Stimulated activated CD8-positive, alpha-beta memory T cell treated with anti-CD3 and anti-CD28 coated beads, Interleukin-4, amount 100 ng/mL, for 24 hours (primary cell): ENCODE measurements at regions not wholly inside any gene's neighbourhood (a gene's known extent, or its start where the extent isn't known, plus 50 kb on each side); places are given as distances from the start of the nearest gene placed in this dataset.

Experiments
- DNase-seq: peaks from one replicate; pipeline ENCODE4 v3.0.0-alpha.2; 2020; ENCODE audit warnings: low read depth

DNA sequence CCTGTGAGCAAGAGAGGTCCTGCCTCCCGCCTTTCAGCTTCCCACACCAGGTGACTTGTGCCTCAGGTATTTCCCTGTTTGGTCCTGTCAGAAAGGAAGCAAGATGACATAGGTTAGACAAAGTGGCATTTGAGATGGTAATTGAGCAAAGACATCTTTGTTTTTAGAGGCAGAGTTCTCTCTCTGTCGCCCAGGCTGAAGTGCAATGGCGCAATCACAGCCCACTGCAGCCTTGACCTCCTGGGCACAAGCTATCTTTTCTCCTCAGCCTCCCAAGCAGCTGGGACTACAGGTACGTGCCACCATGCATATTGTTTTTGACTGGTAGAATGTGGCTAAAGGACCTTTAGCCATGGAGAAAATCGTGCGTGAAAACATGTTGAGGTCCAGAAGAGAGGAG lies 339.1 kb downstream of the FGF9 start:
- DNase-seq: no peak

DNA sequence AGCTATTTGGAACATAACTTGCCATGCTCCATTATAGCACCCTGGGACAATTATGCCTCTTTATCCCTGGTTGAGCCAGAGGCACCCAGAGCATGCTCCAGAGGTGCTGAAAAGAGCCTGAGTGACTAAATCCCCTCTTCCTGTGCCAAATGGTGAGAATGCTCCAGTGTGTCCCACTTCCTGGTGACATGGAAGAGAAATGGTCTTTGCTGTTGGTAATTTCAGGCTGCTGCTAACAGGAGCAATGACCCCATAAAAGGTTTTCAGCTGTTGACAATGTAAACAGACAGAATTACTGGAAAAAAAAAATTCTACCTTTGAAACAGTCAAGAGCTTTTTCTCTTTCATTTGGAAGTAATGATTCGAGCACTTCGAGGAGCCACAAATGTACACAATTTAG lies 341.8 kb downstream of the FGF9 start:
- no peak for DNase-seq

DNA sequence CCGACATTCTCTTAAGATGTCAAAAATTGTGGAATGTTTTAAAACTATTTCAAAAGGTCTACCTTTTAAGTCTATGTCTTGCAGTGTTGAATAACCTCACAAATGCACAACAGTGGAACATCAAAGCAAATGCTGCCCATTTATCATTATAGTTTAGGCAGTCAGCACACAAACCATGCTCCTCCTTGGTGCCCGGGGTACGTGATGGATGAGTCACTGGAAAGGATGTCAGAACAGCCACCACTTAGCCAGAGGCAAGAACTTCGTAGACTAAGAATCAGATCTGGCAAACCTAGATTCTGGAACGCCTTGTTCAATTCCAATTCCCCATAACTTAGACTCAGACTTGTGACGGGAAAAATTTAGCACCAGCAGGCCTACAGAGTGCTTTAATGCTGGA lies 343.6 kb downstream of the FGF9 start:
- no peak for DNase-seq

DNA sequence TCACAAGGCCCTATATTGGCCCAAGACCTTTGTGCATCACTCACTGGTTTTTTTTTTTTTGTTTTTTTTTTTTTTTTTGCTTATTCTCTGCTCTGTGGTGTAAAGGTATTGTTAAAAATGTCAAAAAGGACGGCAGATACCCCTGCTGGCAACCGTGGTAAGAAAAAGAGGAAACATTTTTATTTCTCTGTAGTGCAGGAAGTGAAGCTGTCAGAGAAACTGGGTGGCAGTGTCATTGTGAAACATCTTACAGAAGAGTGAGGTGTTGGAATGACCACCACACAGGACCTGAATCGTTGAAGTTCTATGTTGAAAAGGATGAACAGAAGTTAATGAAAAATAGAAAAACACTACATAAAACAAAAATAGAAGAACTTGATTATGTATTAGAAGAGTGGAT lies 346.4 kb downstream of the FGF9 start:
- no peak for DNase-seq

DNA sequence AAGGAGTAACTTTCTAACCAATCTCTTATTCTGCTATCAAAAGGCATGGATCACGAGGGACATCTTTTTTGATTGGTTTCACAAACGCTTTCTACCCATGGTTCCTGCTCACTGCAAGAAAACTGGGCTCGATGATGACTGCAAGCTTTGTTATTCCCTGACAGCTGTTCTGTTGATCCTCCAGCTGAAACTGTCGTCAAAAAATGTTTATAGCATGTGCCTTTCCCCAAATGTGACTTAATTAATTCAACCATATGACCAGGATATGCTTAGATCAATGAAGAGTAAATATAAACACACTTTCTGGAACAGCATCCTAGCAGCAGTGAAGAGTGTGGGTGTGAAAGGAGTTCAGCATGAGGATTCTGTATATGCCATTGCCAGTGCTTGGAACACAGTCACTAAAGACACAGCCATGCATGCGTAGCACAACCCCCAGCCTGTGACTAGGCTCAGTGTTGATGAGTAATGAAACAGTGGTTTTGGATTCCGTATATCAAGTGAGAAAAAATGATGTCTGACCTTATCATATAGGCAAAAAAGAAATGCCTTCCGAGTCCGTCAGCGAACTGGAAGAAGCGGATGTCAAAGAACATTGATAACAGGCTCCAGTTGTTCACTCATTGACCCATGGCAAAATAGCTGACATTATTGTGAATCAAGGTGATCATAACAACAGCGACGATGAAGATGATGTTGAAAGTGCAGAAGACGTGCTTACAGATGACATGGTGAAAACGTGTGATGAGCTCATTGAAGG lies 347.4 kb downstream of the FGF9 start:
- DNase-seq: no peak

DNA sequence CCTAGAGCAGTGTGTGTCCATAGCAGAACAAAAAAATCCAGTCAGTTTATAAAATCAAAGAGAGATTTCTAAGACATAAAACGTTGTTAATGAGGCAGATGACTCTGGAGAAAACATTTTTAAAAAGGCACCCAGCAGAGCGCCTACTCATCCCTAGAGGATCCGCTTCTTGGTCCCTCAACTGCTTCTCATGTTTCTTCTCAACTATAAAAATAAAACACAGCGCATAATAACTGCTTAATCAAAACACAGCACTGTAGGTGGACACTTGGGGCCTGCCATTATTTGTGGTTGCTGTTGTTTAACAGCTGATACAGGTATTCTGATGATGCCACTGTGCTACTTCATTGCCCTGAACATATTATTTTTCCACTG lies 347.9 kb downstream of the FGF9 start:
- DNase-seq: no peak

DNA sequence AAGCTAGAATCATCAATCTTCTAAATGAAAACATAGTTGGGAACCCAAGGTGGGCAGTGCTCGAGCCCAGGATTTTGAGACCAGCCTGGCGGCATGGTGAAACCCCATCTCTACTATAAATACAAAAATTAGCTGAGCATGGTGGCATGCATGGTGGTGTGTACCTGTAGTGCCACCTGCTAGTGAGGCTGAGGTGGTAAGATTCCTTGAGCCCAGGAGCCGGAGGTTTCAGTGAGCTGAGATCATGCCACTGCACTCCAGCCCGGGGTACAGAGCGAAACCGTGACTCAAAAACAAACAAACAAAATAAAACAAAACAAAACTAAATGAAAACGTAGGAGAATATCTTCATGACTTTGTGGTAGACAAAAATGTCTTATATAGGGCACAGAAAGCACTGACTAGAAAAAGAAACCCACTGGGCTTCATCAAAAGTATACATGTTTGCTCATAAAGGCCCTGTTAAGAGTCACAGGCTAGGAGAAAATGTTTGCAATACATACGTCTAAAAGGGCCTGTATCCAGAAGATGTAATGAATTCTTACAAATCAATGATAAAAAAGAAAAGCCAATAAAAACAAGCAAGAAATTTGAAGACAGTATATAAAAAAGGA lies 353.6 kb downstream of the FGF9 start:
- DNase-seq: no peak

DNA sequence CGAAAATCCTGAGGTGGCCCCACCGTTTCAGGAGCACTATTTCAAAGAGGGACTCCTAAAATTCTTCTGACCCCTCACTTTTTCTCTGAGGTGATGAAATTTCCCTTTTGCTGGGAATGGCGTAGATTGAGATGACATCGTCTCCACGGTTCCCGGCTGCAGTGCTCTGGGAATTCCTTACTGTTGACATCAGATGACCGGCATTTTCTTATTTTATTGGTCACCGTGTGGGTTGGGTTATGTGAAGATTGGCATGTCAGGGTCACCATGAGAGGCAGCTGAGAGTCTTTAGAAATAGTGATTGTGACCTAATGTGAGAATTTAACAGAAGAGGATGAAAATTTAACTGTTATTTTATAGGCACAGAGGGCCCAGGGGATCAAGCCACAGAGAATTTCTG lies 356.7 kb downstream of the FGF9 start:
- DNase-seq: no peak

DNA sequence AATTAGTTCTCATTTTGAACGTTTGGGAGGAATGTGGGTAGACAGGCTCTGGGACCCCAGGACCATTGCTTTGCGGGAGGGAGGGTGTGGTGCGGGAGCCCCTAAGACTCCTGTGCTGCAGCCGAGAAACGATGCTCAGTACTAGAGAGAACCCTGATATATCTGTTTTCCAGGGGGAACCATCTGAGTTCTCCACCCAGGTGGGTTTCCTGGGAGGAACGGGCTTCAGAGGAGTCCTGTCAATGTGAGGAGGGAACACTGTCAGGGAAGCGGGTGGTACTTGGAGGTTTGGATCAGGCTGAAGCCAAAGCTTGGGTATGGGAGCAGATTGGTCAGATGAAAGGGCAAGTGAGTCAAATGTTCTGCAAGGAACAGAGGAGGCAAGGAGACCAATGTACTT lies 358.0 kb downstream of the FGF9 start:
- no peak for DNase-seq

DNA sequence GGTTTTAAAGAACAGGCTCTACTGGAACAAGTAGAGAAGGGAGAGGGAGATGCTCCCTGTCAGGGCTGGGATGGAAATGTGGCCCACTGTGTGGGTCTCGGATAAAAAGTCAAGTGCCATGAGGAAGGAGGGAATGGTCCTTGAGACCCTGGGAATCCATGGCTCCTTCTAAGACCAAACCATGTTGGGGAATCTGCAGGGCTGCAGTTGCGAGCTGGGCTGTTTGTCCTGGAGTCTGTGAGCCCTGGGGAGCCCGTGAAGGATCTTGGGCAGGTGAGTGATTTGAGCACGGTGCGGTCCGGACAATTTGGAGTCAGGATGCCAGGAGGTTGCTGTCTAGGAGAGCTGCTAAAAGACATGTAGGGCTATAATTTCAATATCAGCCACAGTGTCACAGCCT lies 359.4 kb downstream of the FGF9 start:
- DNase-seq: no peak

DNA sequence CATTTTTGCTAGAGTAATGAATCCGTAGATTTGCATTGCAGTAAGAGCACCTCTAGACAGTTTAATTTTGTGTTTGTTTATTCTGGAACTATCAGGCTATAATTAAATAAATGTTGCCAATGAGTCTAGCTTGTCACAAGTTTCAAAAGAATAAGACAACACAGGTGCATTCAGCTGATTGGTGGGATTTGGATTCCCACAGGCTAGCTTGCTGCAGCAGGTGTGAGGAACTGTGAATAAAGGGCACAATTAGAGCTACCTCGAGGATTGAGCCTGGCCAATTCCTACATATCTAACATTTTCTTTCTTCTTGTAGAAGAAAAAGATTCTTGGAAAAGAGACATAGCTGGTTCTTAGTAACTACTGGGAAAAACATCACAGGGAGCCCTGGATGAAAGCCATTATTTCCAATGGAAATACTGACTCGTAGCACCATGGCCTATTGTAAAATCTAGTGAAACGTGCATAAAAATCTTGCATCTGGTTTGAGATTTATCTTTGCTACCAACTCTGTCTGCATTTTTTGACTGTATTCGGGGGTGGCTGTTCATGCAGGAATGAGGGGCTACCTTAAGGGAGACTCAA lies 360.9 kb downstream of the FGF9 start:
- DNase-seq: no peak

DNA sequence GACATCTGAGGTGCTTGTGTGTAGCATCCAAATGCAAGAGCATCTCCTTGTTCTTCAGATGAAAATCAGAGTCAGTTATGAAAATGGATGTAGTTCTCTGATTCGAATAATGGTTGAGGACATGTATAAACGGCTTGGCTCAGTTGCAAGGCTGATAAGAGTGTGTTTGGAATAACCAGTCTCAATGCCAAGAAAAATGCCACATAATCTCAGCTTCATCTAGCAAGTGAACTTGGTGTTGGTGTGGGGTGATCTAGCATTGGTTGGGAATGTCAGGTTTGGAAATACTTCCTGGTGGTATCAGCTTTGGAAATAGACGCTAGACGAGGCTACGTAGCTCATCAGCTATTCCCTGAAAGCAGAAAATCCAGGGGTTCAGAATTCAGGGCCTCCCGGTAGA lies 362.0 kb downstream of the FGF9 start:
- no peak for DNase-seq

DNA sequence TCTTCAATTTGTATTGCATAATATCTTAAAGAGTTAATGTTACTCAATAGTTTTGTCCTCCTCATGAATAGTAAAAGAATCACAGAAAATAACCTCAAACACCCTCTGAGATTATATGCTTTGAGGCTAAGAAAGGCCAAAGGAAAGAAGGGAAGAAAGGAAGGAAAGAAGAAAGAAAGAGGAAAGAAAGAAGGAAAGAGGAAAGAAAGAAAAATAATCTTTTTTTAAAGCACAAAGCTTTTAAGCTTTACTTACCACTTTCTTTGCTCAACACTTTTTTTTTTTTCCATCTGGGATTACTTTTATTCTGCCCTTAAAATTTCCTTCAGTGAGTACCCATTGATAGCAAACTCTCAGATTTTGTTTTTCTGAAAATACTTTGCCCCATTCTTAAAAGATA lies 369.1 kb downstream of the FGF9 start:
- no peak for DNase-seq

DNA sequence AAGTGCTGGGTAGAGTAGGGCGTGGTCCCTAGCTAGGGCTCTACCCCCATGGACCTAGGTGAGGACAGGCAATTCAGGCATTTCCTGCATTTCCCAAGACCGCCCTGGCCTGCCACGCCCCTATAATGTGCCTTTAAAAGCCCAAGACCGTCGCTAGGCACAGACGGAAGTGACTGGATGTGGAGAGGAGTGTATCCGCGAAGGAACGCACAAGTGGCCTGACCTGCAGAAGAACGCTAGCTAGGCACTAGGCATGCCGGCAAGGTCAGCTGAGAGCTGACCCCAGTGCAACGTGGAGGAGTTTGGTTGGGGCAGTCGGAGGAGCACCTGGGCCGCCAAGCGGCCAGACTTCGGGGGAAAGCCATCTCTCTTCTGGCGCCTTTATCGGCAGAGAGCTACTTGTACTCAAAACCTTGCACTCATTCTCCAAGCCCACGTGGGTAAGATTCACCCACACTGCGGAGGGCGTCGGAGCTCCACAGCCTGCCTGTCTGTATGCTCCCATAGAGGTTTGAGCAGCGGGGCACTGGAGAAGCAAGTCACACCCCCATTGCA lies 370.0 kb downstream of the FGF9 start:
- no peak for DNase-seq

DNA sequence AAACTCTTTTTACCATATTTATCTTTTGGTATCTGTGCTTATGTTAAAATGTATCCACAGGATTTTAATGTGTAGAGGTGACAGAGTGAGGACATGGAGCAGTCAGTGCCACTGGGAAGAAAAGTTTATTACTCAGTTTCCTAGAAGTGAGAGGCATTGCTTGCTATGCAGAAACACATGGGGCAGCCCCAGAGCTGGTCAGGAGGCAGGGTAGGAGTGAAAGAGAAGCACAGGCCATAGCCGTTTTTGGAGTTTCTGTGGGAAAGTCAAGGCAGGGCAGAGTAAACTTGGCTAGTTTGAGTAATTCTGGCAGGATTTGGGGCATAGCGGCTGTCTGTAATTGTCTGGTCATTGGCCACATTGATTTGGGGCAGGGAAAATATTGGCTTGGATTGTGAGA lies 370.9 kb downstream of the FGF9 start:
- no peak for DNase-seq

DNA sequence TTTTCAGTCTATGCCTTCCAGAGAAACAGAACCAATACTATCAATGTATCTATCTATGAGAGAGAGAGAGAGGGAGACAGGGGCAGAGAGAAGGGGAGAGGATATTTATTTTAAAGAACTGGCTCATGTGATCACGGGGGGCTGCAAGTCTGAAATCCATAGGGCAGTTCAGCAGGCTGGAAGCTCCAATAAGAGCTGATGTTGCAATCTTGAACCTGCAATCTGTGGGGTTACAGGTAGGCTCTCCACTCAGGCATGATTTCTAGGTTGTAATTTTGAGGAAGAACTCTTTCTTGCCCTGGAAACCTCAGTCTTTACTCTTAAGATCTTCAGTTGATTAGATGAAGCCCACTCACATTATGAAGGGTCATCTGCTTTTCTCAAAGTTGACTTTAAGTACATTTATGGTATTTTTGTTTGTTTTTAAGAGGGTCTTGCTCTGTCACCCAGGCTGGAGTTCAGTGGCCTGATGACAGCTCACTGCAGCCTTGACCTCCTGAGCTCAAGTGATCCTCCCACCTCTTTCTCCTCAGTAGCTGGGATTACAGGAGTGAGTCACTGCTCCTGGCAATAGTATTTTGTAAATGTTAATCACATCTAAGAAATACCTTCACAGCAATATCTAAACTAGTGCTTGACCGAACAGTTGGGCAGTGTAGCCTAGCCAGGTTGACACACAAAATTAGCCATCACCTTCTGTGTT lies 376.4 kb downstream of the FGF9 start:
- no peak for DNase-seq

DNA sequence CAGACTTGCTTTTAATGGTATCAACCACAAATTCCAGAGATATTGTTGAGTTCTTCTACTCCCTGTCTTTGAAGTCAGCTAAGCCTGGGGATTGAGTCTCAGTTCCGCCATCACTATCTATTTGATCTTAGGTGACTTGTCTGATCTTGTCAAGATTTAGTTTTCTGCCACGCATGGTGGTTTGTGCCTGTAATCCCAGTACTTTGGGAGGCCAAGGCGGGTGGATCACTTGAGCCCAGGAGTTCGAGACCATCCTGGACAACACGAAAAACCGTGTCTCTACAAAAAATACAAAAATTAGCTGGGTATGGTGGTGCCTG lies 376.9 kb downstream of the FGF9 start:
- DNase-seq: no peak

DNA sequence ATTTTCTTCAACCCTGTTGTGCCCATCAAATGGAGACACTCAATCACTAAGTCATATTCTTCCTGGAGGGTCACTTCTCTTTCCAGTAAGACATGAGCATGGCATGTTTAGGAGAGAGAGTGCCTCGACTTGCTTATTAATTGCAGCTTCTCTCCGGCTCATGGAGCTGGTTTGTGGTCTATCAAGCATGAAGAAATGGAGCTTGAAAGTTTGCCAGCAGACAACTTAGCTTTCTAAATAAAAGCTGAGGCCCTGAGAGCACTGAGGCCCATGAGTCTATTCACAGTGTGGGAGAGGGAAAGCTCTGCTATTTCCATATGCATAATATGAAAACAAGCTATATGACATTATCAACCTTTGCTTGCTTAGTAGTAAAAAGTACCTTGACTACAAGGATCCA lies 378.5 kb downstream of the FGF9 start:
- no peak for DNase-seq

DNA sequence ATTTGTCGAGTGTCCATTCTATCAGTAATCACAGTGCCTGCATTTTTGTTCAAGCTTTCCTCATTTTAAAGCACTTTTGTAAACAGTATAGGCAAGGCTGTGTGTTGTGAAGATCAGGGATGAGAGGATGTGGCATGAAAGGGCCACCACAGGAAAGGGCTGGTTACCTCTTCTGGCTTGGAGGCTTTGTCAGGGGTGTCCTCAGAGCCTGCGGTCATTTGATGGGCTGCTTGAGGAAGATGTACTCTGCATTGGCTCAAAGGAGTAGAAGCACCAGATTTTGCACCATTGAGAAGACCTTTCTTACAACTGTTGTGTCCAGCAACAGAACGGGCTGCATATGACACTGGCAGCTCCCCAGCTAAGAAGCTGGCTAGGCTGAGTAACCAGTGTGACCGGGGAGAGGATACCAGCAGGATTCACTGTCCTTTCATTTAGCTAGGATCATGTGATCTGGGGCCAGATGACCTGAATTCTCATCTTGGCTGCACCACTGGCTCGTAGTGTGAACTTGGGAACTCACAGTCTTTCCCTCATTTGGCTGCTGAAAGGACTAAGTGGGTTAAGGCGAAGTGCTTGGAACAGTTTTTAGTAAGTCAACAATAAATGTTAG lies 380.2 kb downstream of the FGF9 start:
- DNase-seq: no peak

DNA sequence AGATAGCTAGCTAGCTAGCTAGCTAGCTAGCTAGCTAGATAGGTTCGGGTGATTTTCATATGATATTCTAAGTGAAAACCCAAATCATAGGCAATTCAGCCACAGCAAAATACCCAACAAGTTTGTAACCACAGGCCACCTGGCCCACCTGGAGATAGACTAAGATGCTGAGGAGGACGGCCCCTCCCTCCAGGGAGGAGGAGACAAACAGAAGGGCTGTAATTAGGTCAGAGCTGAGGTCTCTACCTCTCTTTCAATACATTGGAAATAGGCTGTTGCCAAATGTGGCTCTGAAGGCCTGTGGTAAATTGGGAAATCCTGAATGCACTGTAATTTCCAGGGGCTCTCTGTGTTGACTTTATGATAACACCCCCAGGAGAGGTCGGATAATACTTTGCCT lies 382.2 kb downstream of the FGF9 start:
- no peak for DNase-seq

DNA sequence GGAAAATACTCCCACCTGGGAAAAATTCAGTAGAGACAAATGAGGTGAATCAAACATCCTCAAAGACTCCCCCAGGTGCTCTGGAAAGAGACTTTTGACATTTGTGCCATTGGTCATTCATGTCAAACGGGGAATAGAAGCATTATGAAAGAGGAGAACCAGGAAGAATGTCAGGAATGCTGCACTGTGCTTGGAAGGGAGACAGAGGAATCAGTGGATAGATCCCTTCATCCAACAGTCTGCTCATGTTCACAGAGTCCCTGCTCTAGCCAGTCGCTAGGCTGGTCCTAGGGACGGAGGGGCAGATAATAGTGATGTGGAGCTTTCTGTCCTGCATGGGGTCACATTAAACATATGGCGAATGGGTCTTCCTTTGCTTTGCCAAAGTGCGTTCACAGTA lies 384.4 kb downstream of the FGF9 start:
- DNase-seq: no peak

DNA sequence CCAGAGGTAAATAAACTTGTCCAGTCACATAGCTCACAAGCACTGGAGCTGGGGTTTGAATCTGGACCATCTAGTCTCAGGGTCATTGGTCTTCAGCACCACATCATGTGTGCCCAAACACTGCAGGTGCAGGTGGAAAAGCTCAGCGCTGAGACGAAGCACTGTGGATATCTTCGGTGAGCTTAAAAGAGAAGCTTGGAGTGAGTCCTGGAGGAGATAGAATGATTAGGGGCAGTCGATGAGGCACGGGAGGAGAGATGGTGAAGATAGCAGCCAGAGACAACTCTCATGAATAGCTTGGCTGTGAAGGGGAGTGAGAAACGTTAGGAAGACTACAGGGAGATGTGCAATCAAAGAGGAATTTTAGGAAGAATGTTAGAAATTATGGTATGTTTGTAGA lies 389.3 kb downstream of the FGF9 start:
- no peak for DNase-seq

DNA sequence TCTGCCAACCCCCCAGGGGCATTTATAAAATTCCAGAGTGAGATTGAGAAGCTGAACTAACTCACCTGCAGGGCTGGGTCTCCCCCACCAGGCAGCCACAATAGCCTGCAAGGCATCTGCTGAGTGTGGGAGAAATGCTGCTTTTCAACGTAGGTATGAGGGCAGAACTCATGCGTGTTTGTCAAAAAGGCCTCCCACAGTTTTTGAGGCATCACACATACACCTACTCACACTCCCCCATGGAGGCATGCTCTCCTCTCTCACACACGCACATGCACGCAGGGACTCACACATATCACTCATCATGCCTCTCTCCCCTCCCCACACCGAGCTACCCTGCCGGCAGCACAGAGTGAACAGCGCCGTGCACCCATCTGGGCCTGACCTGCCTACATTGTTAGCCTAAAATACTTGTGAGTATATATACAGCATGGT lies 390.5 kb downstream of the FGF9 start:
- DNase-seq: peak; percentile 66
